Endothelial cell (in vitro differentiated cells): ENCODE measurements at regions not wholly inside any gene's neighbourhood (a gene's known extent, or its start where the extent isn't known, plus 50 kb on each side); places are given as distances from the start of the nearest gene placed in this dataset.

Experiments
- DNase-seq: peaks from one replicate; pipeline ENCODE4 v3.0.0; 2021; ENCODE audit warnings: low spot score
- H3K27ac Mint-ChIP-seq: one replicate; pipeline ENCODE4 v1.8.0; 2021; ENCODE audit warnings: mixed read lengths, inconsistent platforms; ENCODE audit not compliant: unreplicated experiment
- H3K27me3 Mint-ChIP-seq: one replicate; pipeline ENCODE4 v1.8.0; 2021; ENCODE audit warnings: mild to moderate bottlenecking, moderate library complexity, mixed read lengths, inconsistent platforms; ENCODE audit not compliant: unreplicated experiment
- H3K36me3 Mint-ChIP-seq: one replicate; pipeline ENCODE4 v1.8.0; 2021; ENCODE audit warnings: mild to moderate bottlenecking, low read depth, mixed read lengths, inconsistent platforms; ENCODE audit not compliant: unreplicated experiment
- H3K4me1 Mint-ChIP-seq: one replicate; pipeline ENCODE4 v1.8.0; 2021; ENCODE audit warnings: mild to moderate bottlenecking, mixed read lengths, inconsistent platforms; ENCODE audit not compliant: unreplicated experiment
- H3K4me3 Mint-ChIP-seq: one replicate; pipeline ENCODE4 v1.8.0; 2021; ENCODE audit warnings: mild to moderate bottlenecking, mixed read lengths, inconsistent platforms; ENCODE audit not compliant: unreplicated experiment
- H3K9me3 Mint-ChIP-seq: one replicate; pipeline ENCODE4 v1.8.0; 2021; ENCODE audit warnings: mixed read lengths, inconsistent platforms; ENCODE audit not compliant: unreplicated experiment
- TF ChIP-seq, protein P1 (sequence below): fragments of 200-600 bp; sonication (generic); IDR thresholded peaks from one replicate; pipeline ENCODE4 v1.5.0; 2021; ENCODE audit warnings: antibody characterized with exemption; ENCODE audit not compliant: unreplicated experiment

DNA sequence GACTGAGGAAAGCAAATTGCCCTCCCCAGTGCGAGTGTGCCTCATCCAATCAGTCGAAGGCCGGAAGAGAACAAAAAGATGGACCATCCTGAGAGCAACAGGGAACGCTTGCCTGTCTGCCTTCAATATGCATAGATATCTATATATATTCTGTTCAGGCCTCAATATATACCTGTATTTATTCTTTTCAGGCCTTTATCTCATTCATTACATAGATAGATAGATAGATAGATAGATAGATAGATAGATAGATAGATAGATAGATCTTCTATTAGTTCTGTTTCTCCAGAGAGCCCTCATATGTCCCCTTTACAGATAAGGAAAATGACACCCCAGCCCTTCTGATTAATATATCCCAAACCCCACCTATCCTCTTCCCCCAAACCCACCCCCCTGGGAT is 55.1 kb upstream of the LMO2 start:
- peaks cover 1% of the 10 kb centered on the region for H3K27me3 Mint-ChIP-seq
- no peaks in the 10 kb centered on the region for H3K36me3 Mint-ChIP-seq
- TF ChIP-seq, protein P1, sequence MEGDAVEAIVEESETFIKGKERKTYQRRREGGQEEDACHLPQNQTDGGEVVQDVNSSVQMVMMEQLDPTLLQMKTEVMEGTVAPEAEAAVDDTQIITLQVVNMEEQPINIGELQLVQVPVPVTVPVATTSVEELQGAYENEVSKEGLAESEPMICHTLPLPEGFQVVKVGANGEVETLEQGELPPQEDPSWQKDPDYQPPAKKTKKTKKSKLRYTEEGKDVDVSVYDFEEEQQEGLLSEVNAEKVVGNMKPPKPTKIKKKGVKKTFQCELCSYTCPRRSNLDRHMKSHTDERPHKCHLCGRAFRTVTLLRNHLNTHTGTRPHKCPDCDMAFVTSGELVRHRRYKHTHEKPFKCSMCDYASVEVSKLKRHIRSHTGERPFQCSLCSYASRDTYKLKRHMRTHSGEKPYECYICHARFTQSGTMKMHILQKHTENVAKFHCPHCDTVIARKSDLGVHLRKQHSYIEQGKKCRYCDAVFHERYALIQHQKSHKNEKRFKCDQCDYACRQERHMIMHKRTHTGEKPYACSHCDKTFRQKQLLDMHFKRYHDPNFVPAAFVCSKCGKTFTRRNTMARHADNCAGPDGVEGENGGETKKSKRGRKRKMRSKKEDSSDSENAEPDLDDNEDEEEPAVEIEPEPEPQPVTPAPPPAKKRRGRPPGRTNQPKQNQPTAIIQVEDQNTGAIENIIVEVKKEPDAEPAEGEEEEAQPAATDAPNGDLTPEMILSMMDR, result no peak
- H3K9me3 Mint-ChIP-seq, result no peaks in the 10 kb centered on the region
- no peak overlapping the region for H3K4me3 Mint-ChIP-seq
- no peak for DNase-seq
- peaks cover 20% of the 10 kb centered on the region for H3K4me1 Mint-ChIP-seq
- H3K27ac Mint-ChIP-seq, result no peak overlapping the region

DNA sequence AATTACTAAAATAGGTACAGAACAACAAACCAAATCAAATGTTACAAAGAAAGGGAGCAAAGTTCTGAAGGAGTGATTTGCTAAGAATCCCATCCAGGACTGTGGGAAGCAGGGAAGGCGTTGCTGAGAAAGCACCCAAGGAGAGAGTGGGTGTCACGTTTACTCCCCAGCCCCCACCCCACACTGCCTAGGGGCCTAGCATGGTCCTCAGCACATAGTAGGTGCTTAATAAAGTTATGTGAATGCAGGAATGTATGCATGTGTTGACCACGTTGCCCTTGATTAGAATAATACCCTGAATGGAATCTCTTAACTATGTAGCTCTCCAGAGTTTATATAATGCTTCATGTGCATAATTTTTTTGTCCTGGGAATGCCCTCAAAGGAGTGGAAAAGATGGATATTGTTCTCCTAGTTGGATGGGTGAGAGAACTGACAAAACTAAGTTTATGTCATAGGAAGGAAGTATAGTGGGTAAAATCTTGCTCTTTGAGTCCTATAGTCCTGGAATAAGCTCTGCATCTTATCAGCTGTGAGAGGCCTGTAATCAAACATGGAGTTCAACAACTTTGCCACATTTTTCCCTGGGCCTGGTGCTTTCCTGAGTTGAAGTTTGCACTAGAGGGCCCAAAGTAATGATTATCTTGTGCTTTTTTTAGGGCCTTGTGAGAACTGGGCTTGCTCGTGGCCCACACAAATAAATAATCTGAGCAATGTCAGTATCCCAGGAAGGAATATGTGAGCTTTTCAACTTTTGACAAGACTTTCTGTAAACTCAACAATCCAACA is 53.8 kb upstream of the LMO2 start:
- TF ChIP-seq, protein P1, result no peak
- Mint-ChIP-seq H3K27me3 (peaks cover 1% of the 10 kb centered on the region), H3K9me3 (no peaks in the 10 kb centered on the region), H3K27ac (no peak overlapping the region), H3K4me1 (peaks cover 25% of the 10 kb centered on the region), H3K4me3 (no peak overlapping the region), H3K36me3 (no peaks in the 10 kb centered on the region)
- DNase-seq, result no peak

DNA sequence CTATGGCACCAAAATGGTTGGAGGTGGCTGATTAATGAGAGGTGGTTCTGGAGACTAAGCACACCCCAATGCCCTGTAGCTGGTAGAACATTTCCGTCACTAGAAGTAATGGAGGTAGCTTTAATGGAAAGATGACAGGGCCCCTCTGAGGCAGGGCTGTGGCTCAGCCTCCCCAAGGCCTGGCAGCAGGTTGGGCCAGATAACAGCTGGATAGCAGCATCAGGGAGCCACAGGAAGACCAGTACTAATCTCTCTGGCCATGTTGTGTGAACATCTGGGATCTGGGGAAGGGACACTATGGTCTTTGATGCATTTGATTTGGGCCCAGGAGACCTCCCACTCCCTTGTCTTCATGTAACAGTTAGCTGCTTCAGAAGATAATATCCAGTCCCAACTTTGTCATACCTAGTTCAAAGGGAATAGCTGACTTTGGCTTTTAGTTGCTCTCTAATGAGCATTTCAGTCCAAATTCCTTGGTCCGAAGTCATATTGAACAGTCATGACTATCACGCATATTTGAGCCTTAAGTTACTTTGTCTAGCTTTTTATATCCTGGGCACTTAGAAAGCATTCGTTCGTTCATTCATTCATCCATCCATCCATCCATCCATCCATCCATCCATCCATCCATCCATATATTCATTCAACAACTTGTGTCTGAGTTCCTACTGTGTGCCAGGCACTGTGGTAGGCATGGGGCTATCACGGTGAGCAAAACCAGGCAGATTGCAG is 53.0 kb upstream of the LMO2 start:
- H3K4me1 Mint-ChIP-seq, result peaks cover 25% of the 10 kb centered on the region
- H3K9me3 Mint-ChIP-seq, result no peaks in the 10 kb centered on the region
- no peak overlapping the region for H3K4me3 Mint-ChIP-seq
- no peak for DNase-seq
- H3K27ac Mint-ChIP-seq, result no peak overlapping the region
- no peaks in the 10 kb centered on the region for H3K36me3 Mint-ChIP-seq
- TF ChIP-seq, protein P1, result no peak
- peaks cover 1% of the 10 kb centered on the region for H3K27me3 Mint-ChIP-seq

DNA sequence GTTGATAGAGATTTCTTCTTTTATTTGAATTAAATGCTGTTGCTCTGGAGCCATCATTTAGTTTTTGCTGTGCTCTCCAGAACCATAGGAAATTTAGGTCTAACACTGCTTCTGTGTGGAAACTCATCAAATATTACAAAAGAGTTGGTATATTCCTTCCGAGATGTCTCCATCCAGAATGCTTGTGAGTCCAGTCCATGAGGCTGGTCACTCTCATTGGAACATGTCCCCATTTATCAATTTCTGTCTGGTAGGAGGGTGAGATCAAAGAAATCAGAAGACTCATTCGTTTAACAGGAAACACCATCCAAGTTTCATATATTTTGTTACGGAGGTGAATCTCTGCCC is 52.4 kb upstream of the LMO2 start:
- Mint-ChIP-seq H3K4me3 (no peak overlapping the region), H3K27ac (no peak overlapping the region), H3K9me3 (no peaks in the 10 kb centered on the region), H3K36me3 (no peaks in the 10 kb centered on the region), H3K27me3 (peaks cover 1% of the 10 kb centered on the region), H3K4me1 (peaks cover 25% of the 10 kb centered on the region)
- TF ChIP-seq, protein P1, result no peak
- no peak for DNase-seq

DNA sequence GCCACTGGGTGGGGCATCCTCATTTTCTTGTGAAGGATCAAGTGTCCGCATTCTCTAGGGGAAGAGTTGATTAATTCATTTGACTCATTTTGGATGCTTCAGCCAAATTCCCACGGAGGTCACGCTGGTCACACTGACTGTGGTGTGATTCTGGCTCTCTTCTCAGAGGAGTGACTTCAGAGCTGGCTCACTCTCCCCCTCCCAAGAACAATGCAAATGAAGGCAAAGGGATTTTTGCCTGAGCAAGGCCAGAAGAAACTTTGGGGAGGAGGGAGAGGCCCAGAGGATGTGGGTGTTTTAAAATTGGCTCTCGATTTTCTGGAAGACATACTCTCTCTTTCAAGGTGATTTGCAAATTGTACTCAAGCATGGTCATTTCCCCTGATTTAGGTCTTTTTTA is 51.1 kb upstream of the LMO2 start:
- no peak for DNase-seq
- no peak overlapping the region for H3K4me3 Mint-ChIP-seq
- peaks cover 33% of the 10 kb centered on the region for H3K4me1 Mint-ChIP-seq
- no peak overlapping the region for H3K27ac Mint-ChIP-seq
- H3K27me3 Mint-ChIP-seq, result peaks cover 1% of the 10 kb centered on the region
- TF ChIP-seq, protein P1, result no peak
- no peaks in the 10 kb centered on the region for H3K9me3 Mint-ChIP-seq
- no peaks in the 10 kb centered on the region for H3K36me3 Mint-ChIP-seq
